Stimulated activated memory B cell treated with anti-CD40 and anti-IgM and Interleukin-4, amounts not matched to agents 10 μg/mL and 1 μg/mL and 100 μg/mL, for 72 hours (primary cell): ENCODE measurements at regions not wholly inside any gene's neighbourhood (a gene's known extent, or its start where the extent isn't known, plus 50 kb on each side); places are given as distances from the start of the nearest gene placed in this dataset.
"Not testable (repeated sequence)": the region's sequence is repeated elsewhere in the genome, so short reads cannot be mapped to it uniquely, and the experiment has no call there.

Source experiments
- ATAC-seq: fragments of 150-1000 bp; cut with Tn5 transposase; 2 replicates; pipeline ENCODE4 v1.10.0; 2021
- H3K27ac Mint-ChIP-seq: one replicate; pipeline ENCODE4 v1.8.0; 2022; ENCODE audit warnings: mild to moderate bottlenecking, mixed read lengths
- H3K27me3 Mint-ChIP-seq: one replicate; pipeline ENCODE4 v1.8.0; 2022; ENCODE audit warnings: mixed read lengths
- H3K36me3 Mint-ChIP-seq: one replicate; pipeline ENCODE4 v1.8.0; 2022; ENCODE audit warnings: mixed read lengths
- H3K4me1 Mint-ChIP-seq: one replicate; pipeline ENCODE4 v1.8.0; 2022; ENCODE audit warnings: mixed read lengths
- H3K4me3 Mint-ChIP-seq: one replicate; pipeline ENCODE4 v1.8.0; 2022; ENCODE audit warnings: mild to moderate bottlenecking, moderate library complexity, mixed read lengths
- H3K9me3 Mint-ChIP-seq: one replicate; pipeline ENCODE4 v1.8.0; 2022; ENCODE audit warnings: mixed read lengths

DNA sequence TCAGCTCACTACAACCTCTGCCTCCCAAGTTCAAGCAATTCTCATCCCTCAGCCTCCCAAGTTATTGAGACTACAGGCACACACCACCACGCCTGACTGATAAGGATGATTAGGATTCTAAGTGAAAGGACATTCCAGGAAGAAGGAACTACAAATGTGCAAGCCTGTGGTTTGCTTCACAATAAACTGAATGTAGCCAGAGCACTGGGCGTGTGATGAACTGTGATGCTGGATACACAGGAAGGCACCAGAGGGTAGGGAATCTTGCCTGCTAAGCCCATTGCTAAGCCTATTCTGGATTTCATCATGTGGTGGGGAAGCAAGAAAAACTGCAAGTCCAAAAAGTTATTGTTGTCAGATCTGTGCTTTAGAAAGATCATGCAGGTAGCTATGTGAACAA, 177.9 kb upstream of the KCTD7 start:
- H3K36me3 Mint-ChIP-seq, result peaks cover 41% of the 10 kb centered on the region
- not testable (repeated sequence) for H3K4me3 Mint-ChIP-seq, H3K9me3 Mint-ChIP-seq, H3K27me3 Mint-ChIP-seq, H3K27ac Mint-ChIP-seq, ATAC-seq
- peaks cover 16% of the 10 kb centered on the region for H3K4me1 Mint-ChIP-seq

- not testable (repeated sequence) for H3K27ac Mint-ChIP-seq, H3K4me3 Mint-ChIP-seq, ATAC-seq, H3K27me3 Mint-ChIP-seq, H3K9me3 Mint-ChIP-seq
- Mint-ChIP-seq H3K4me1 (peaks cover 16% of the 10 kb centered on the region), H3K36me3 (peaks cover 39% of the 10 kb centered on the region)
Observed at GRCh38 chr7:66451713-66452112, 177.0 kb upstream of the KCTD7 start.

DNA sequence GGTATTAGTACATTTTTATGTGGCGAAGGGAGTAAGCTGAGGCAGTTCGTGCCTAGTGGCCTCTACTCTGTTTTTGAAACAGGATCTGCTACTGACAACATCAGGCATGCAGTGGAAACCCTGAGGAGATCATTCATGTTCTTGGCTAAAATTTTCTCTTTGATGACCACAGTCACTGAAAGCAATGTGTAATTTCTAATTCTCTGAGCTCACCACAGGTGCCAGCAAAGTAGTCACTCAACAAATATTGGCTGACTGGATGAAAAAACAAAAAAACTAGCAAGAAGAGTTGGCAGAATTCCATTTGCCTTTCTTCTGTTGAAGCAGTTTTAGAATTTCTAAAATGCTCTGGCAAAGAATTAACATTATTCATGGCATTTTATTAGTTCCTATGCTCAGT, 176.5 kb upstream of the KCTD7 start:
- H3K9me3 Mint-ChIP-seq, result no peaks in the 10 kb centered on the region
- peaks cover 16% of the 10 kb centered on the region for H3K4me1 Mint-ChIP-seq
- no peak overlapping the region for H3K27ac Mint-ChIP-seq
- no peak overlapping the region for H3K4me3 Mint-ChIP-seq
- peaks cover 35% of the 10 kb centered on the region for H3K36me3 Mint-ChIP-seq
- ATAC-seq, result no peak
- no peaks in the 10 kb centered on the region for H3K27me3 Mint-ChIP-seq

- peaks cover 17% of the 10 kb centered on the region for H3K4me1 Mint-ChIP-seq
- no peak overlapping the region for H3K27ac Mint-ChIP-seq
- H3K4me3 Mint-ChIP-seq, result no peak overlapping the region
- H3K9me3 Mint-ChIP-seq, result no peaks in the 10 kb centered on the region
- no peaks in the 10 kb centered on the region for H3K27me3 Mint-ChIP-seq
- ATAC-seq, result no peak
- peaks cover 43% of the 10 kb centered on the region for H3K36me3 Mint-ChIP-seq
Observed at GRCh38 chr7:66453340-66453739, 175.3 kb upstream of the KCTD7 start.

DNA sequence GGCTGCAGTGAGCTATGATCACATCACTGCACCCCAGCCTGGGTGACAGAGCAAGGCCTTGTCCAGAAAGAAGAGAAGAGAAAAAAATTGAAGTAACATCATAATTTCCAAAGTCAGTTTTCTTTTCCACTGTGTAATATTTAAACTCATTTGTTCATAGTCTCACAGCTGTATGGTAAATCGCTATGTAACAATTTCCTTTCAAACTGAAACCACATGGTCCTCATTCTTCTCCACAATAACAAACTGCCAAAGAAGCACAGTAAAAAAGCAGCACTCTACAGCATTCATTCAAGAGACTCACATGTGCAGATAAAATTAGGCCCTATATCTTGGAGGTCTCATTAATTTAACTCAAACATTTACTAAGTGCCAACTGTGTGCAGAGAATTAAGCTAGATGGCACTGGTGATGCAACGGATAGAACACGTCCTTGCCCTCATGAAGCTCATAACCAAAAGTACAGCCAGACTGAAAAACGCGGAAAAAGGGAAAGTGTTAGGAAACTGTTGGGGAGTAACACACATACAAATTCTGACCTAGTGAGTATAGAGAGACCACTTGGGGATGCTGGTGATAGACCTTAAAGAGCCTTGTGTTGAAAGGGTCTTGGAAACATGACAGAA, 174.0 kb upstream of the KCTD7 start:
- Mint-ChIP-seq H3K4me3 (no peak overlapping the region), H3K27ac (no peak overlapping the region), H3K36me3 (peaks cover 37% of the 10 kb centered on the region), H3K4me1 (peaks cover 21% of the 10 kb centered on the region), H3K9me3 (no peaks in the 10 kb centered on the region), H3K27me3 (no peaks in the 10 kb centered on the region)
- ATAC-seq, result no peak

- not testable (repeated sequence) for ATAC-seq, H3K27me3 Mint-ChIP-seq, H3K4me3 Mint-ChIP-seq, H3K27ac Mint-ChIP-seq, H3K9me3 Mint-ChIP-seq
- Mint-ChIP-seq H3K36me3 (peaks cover 29% of the 10 kb centered on the region), H3K4me1 (peaks cover 21% of the 10 kb centered on the region)
Observed at GRCh38 chr7:66455432-66455831, 173.2 kb upstream of the KCTD7 start.

DNA sequence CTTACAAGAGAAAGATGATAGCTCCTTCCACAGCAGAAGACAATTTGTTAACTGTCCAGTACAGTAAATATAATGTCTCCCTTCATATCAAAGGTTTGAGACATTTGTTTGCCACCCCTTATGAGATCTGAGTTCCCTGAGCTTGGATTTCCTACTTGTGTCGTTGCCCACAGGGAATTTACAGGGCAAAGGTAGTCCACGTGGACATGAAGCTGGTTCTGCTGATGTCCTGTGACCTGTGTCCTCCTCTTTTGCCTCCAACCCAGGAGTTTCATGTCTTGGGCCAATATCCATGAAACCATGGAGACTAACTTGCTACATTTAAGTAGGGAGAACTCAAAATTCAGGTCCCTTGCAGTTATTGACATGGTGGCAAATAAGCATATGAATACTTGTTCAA, 172.2 kb upstream of the KCTD7 start:
- H3K27ac Mint-ChIP-seq, H3K9me3 Mint-ChIP-seq, ATAC-seq, H3K4me3 Mint-ChIP-seq, H3K27me3 Mint-ChIP-seq: not testable (repeated sequence)
- peaks cover 25% of the 10 kb centered on the region for H3K36me3 Mint-ChIP-seq
- H3K4me1 Mint-ChIP-seq, result peaks cover 21% of the 10 kb centered on the region

GRCh38 chr7:66458991-66459390, 169.7 kb upstream of the KCTD7 start:
- Mint-ChIP-seq H3K36me3 (peaks cover 39% of the 10 kb centered on the region), H3K4me1 (peaks cover 17% of the 10 kb centered on the region)
- not testable (repeated sequence) for H3K27me3 Mint-ChIP-seq, ATAC-seq, H3K4me3 Mint-ChIP-seq, H3K27ac Mint-ChIP-seq, H3K9me3 Mint-ChIP-seq

- H3K27ac Mint-ChIP-seq, ATAC-seq, H3K9me3 Mint-ChIP-seq, H3K27me3 Mint-ChIP-seq, H3K4me3 Mint-ChIP-seq: not testable (repeated sequence)
- Mint-ChIP-seq H3K4me1 (peaks cover 10% of the 10 kb centered on the region), H3K36me3 (peaks cover 40% of the 10 kb centered on the region)
Observed at GRCh38 chr7:66459783-66460413, 168.8 kb upstream of the KCTD7 start.

GRCh38 chr7:66460921-66461361, 167.7 kb upstream of the KCTD7 start:
- H3K36me3 Mint-ChIP-seq, result peaks cover 40% of the 10 kb centered on the region
- ATAC-seq, result no peak
- H3K4me3 Mint-ChIP-seq, result no peak overlapping the region
- H3K27ac Mint-ChIP-seq, result no peak overlapping the region
- peaks cover 3% of the 10 kb centered on the region for H3K9me3 Mint-ChIP-seq
- peaks cover 5% of the 10 kb centered on the region for H3K4me1 Mint-ChIP-seq
- H3K27me3 Mint-ChIP-seq, result no peaks in the 10 kb centered on the region

DNA sequence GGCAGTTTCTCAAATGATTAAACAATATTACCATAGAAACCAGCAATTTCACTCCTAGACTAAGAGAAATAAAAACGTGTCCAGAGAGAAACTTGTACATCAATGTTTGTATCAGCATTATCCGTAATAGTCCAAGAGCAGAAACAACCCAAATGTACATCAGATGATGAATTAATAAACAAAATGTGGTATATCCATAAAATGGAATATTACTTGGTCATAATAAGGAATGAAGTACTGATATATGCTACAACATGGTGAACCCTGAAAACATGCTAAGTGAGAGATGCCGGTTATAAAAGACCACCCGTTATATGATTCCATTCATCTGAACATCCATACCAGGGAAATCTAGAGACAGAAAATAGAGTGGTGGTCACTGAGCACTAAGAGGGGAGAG, 167.3 kb upstream of the KCTD7 start:
- H3K27ac Mint-ChIP-seq, ATAC-seq, H3K27me3 Mint-ChIP-seq, H3K4me3 Mint-ChIP-seq, H3K4me1 Mint-ChIP-seq, H3K9me3 Mint-ChIP-seq: not testable (repeated sequence)
- H3K36me3 Mint-ChIP-seq, result peaks cover 40% of the 10 kb centered on the region

- not testable (repeated sequence) for H3K9me3 Mint-ChIP-seq, ATAC-seq, H3K4me3 Mint-ChIP-seq, H3K27ac Mint-ChIP-seq, H3K4me1 Mint-ChIP-seq, H3K27me3 Mint-ChIP-seq
- peaks cover 35% of the 10 kb centered on the region for H3K36me3 Mint-ChIP-seq
Observed at GRCh38 chr7:66462831-66463230, 165.8 kb upstream of the KCTD7 start.

DNA sequence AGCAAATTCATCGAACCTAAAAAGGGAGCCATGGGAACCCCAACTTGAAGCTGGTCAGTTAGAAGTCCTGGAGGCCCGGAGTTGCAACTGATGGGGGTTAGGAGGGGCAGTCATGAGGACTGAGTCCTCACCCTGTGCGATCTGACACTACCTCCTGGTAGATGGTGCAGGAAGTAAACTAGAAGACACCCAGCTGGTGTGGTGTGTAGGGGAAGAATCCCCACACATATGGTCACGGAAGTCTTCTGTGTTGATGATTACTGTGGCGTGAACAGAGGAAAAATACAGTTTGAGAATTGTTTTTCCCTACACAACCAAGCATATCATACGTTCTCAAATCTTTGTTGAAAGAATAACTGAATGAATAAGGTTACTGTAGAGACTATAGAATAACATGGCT, 164.6 kb upstream of the KCTD7 start:
- Mint-ChIP-seq H3K27ac (no peak overlapping the region), H3K27me3 (no peaks in the 10 kb centered on the region), H3K36me3 (peaks cover 28% of the 10 kb centered on the region), H3K9me3 (peaks cover 3% of the 10 kb centered on the region), H3K4me3 (no peak overlapping the region), H3K4me1 (no peaks in the 10 kb centered on the region)
- no peak for ATAC-seq

DNA sequence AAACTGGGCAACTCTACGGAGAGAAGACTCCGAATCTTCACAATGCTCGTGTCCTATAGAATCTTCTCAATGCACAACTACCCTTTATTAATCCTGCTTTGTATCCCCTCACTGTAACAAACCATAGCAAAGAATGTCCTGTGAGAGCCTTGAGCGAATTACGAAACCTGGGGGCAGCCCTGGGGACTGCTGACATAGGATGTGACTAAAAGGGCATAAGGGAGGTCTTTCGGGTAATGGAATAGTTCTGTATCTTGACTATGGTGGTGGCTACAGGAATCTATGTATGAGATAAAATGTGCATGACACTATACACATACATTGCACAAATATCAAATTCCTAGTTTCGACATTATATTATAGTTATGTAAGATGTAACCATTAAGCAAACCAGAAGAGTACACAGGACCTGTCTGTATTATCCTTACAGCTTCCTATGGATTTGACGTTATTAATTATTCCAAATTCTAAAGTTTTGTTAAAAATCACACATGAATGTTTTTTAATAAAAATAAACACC, 162.5 kb upstream of the KCTD7 start:
- no peaks in the 10 kb centered on the region for H3K4me1 Mint-ChIP-seq
- H3K9me3 Mint-ChIP-seq, result peaks cover 3% of the 10 kb centered on the region
- no peaks in the 10 kb centered on the region for H3K27me3 Mint-ChIP-seq
- peaks cover 26% of the 10 kb centered on the region for H3K36me3 Mint-ChIP-seq
- no peak overlapping the region for H3K27ac Mint-ChIP-seq
- ATAC-seq, result no peak
- no peak overlapping the region for H3K4me3 Mint-ChIP-seq

DNA sequence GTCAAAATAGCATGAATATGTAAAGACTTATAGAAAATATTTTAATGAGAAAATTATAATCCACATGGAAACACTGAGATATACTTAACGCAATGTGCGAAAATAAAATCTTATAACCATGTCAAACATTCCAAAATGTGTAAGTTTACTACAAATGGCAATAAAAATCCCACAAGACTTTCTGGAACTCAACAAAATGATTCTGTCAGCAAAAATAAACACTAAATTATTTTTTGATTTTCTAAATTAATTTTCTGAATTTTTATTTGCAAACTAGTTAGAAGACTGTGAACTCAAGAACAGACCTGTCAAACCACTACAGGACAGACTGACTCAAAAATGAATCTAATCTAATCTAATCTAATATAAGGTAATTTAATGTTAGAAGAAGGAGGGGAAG, 160.8 kb upstream of the KCTD7 start:
- no peak for ATAC-seq
- no peaks in the 10 kb centered on the region for H3K9me3 Mint-ChIP-seq
- H3K36me3 Mint-ChIP-seq, result peaks cover 10% of the 10 kb centered on the region
- no peaks in the 10 kb centered on the region for H3K4me1 Mint-ChIP-seq
- H3K4me3 Mint-ChIP-seq, result no peak overlapping the region
- no peak overlapping the region for H3K27ac Mint-ChIP-seq
- no peaks in the 10 kb centered on the region for H3K27me3 Mint-ChIP-seq

DNA sequence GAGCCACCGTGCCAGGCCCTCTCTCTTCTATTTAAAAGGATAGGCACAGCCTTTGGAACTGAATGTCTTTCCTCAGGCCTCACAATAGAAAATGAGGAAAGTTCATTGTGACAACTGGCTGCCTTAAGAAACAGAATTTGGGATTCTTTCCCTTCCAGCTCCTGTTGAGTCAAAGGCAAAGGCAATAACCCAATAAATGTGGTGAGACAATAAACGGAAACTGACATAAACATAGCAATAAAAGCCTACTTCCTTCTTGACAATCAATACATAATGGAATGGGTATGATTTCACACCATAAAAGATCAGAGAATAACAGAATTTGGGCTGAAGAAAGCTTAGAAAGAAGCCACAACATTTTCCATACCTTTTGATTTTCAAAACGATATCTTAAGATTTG, 155.6 kb upstream of the KCTD7 start:
- not testable (repeated sequence) for H3K27ac Mint-ChIP-seq, H3K4me3 Mint-ChIP-seq, H3K9me3 Mint-ChIP-seq, H3K4me1 Mint-ChIP-seq, H3K27me3 Mint-ChIP-seq, ATAC-seq
- H3K36me3 Mint-ChIP-seq, result peaks cover 30% of the 10 kb centered on the region
